Adrenal gland (tissue), 9 donors: ENCODE measurements at regions not wholly inside any gene's neighbourhood (a gene's known extent, or its start where the extent isn't known, plus 50 kb on each side); places are given as distances from the start of the nearest gene placed in this dataset.
"Not testable (repeated sequence)": the region's sequence is repeated elsewhere in the genome, so short reads cannot be mapped to it uniquely, and the experiment has no call there.

Source experiments
- DNase-seq, 7 donors: peaks; one replicate each; pipeline ENCODE4 v3.0.0-alpha.2; 2019 to 2020
- H3K27ac ChIP-seq, 5 donors: fragments of 200-600 bp; sonication (generic) in 4 of 5; 1 replicate in 3 of 5; 2 replicates in 2 of 5; pipeline versions ENCODE4 v1.5.1 to v1.8.0; 2016 to 2020; ENCODE audit warnings: mild to moderate bottlenecking in 1 of 5
- H3K27me3 ChIP-seq: fragments of 200-600 bp; 2 replicates; pipeline ENCODE4 v1.8.0; 2021
- H3K36me3 ChIP-seq, 2 donors: fragments of 200-600 bp; replicated peaks in 1 of 2; 1 replicate in 1 of 2; 2 replicates in 1 of 2; pipeline versions ENCODE4 v1.5.1 to v1.8.0; 2018 to 2022
- H3K4me1 ChIP-seq, 2 donors: fragments of 200-600 bp; replicated peaks in 1 of 2; 1 replicate in 1 of 2; 2 replicates in 1 of 2; pipeline versions ENCODE4 v1.5.1 to v1.8.0; 2018 to 2021
- H3K4me3 ChIP-seq, 4 donors: fragments of 200-600 bp; sonication (generic) in 3 of 4; one replicate each; pipeline ENCODE4 v1.5.1; 2016 to 2018
- H3K9me3 ChIP-seq, 3 donors: fragments of 200-600 bp; sonication (generic) in 1 of 3; replicated peaks in 1 of 3; 1 replicate in 2 of 3; 2 replicates in 1 of 3; pipeline versions ENCODE4 v1.5.1 to v1.8.0; 2016 to 2021
- POLR2A ChIP-seq, 2 donors: fragments of 450-650 bp; IDR thresholded peaks; one replicate each; pipeline ENCODE4 v1.6.1; 2017; ENCODE audit warnings: antibody characterized with exemption in 2 of 2, mild to moderate bottlenecking in 2 of 2, moderate library complexity in 1 of 2
- WGBS, 4 donors: extraction: QIAGEN DNeasy Blood & Tissue Kit in 2 of 4; methylation state at CpG; one replicate each; pipeline versions ENCODE4 v1.1.5 to v1.1.7; 2013 to 2017; 5-methylcytosine and 5-hydroxymethylcytosine counted together
- intact Hi-C, 2 donors: fragments of 100-400 bp; cut with DNase I; formaldehyde crosslinking; loops; one replicate each; pipeline versions ENCODE4 v1.14.1 to v1.15.0; 2022 to 2023
- TF ChIP-seq, protein P1 (sequence below), 6 experiments: fragments of 450-650 bp in 4 of 6; fragments of 200-600 bp in 2 of 6; sonication (generic) in 1 of 6; IDR thresholded peaks; 1 replicate in 5 of 6; 2 replicates in 1 of 6; pipeline versions ENCODE4 v1.5.1 to v1.8.0; 2016 to 2021; ENCODE audit warnings: antibody characterized with exemption in 6 of 6, mild to moderate bottlenecking in 2 of 6, moderate library complexity in 1 of 6
- donor health status: healthy with polysubstance abuse.
- donor health status: Bipolar disorder and iron deficiency.
- donor health status: DM: yes; HTN: yes; CAD: no.
- donor health status: DM: no; HTN: no; CAD: no.
- donor health status: DM: no; HTN: no; CAD: no.

DNA sequence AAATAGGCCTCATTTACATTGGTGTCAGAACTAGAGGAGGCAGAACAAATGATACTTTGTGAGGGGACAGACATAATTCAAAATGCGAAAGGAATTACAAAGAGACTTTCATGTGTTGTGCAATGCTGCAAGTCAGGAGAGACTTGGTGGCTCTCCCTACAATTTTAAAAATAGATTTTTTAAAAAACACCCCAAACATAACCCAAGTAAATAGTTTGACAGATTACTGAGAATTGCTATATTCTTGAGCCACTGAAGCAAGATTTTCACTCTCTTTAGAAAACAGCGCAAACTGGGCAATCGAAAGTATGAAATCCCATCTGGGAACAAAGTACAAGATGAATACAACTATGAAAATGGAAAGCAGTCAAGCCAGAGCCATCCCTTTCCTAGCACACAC lies 126.3 kb upstream of the NPY start:
- H3K4me1 ChIP-seq = no peaks in the 10 kb centered on the region
- no peak overlapping the region for H3K4me3 ChIP-seq
- H3K27me3 ChIP-seq = no peaks in the 10 kb centered on the region
- intact Hi-C loops = no loop called here
- 86 to 97% (median 92%) methylated on average over 3 of the region's 3 CpGs for whole genome bisulfite sequencing, 4 donors
- H3K36me3 ChIP-seq = no peaks in the 10 kb centered on the region
- TF ChIP-seq POLR2A (IDR thresholded peaks at IDR 0.05) = no peak
- TF ChIP-seq, protein P1, sequence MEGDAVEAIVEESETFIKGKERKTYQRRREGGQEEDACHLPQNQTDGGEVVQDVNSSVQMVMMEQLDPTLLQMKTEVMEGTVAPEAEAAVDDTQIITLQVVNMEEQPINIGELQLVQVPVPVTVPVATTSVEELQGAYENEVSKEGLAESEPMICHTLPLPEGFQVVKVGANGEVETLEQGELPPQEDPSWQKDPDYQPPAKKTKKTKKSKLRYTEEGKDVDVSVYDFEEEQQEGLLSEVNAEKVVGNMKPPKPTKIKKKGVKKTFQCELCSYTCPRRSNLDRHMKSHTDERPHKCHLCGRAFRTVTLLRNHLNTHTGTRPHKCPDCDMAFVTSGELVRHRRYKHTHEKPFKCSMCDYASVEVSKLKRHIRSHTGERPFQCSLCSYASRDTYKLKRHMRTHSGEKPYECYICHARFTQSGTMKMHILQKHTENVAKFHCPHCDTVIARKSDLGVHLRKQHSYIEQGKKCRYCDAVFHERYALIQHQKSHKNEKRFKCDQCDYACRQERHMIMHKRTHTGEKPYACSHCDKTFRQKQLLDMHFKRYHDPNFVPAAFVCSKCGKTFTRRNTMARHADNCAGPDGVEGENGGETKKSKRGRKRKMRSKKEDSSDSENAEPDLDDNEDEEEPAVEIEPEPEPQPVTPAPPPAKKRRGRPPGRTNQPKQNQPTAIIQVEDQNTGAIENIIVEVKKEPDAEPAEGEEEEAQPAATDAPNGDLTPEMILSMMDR (IDR thresholded peaks at IDR 0.05) = no peak
- no peak overlapping the region for H3K27ac ChIP-seq
- no peaks in the 10 kb centered on the region for H3K9me3 ChIP-seq
- DNase-seq = no peak

DNA sequence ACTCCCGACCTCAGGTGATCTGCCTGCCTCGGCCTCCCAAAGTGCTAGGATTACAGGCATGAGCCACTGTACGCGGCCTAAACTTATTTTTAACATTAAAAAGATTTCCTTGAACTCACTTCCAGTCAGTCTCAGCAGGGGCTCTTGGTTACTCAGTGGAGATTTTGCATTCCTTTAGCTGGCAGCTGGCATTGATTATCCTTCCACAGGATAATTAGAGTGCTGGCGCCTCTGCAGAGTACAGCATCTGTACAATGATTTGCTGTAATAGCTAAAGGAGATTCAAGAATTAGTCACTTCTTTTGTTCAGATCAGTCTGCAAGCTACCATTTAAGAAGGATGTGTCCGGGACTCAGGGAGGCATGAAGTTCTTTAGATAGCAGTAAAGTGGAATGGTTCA lies 125.0 kb upstream of the NPY start:
- TF ChIP-seq, protein P1 (IDR thresholded peaks at IDR 0.05) = no peak
- TF ChIP-seq POLR2A (IDR thresholded peaks at IDR 0.05) = no peak
- Histone ChIP-seq H3K9me3 (no peaks in the 10 kb centered on the region), H3K27me3 (no peaks in the 10 kb centered on the region), H3K36me3 (no peaks in the 10 kb centered on the region), H3K4me3 (no peak overlapping the region), H3K4me1 (no peaks in the 10 kb centered on the region), H3K27ac (no peak overlapping the region)
- intact Hi-C loops = no loop called here
- no peak for DNase-seq
- WGBS, 4 donors = 78 to 86% (median 80%) methylated on average over 6 of the region's 6 CpGs

DNA sequence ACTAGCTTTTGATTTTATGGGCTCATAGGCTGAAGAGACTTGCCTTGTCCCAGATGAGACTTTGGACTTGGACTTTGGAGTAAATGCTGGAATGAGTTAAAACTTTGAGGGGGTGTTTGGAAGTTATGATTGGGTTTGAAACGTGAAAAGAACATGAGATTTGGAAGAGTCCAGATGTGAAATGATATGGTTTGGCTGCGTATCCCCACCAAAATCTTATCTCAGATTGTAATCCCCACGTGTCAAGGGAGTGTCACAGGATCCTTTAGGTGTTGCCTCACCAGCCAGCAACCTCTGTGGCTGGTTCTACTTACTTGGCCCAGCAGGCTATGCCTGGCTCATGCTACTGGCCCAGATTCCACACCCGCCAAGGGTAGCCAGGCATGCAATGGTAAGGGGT lies 119.6 kb upstream of the NPY start:
- H3K36me3 ChIP-seq = no peaks in the 10 kb centered on the region
- WGBS, 4 donors = 64 to 79% (median 76%) methylated on average over 4 of the region's 4 CpGs
- no peaks in the 10 kb centered on the region for H3K4me1 ChIP-seq
- no peak overlapping the region for H3K27ac ChIP-seq
- no peaks in the 10 kb centered on the region for H3K9me3 ChIP-seq
- H3K4me3 ChIP-seq = no peak overlapping the region
- intact Hi-C loops = no loop called here
- DNase-seq = no peak
- no peaks in the 10 kb centered on the region for H3K27me3 ChIP-seq
- TF ChIP-seq, protein P1 (IDR thresholded peaks at IDR 0.05) = no peak
- no peak for TF ChIP-seq POLR2A (IDR thresholded peaks at IDR 0.05)

DNA sequence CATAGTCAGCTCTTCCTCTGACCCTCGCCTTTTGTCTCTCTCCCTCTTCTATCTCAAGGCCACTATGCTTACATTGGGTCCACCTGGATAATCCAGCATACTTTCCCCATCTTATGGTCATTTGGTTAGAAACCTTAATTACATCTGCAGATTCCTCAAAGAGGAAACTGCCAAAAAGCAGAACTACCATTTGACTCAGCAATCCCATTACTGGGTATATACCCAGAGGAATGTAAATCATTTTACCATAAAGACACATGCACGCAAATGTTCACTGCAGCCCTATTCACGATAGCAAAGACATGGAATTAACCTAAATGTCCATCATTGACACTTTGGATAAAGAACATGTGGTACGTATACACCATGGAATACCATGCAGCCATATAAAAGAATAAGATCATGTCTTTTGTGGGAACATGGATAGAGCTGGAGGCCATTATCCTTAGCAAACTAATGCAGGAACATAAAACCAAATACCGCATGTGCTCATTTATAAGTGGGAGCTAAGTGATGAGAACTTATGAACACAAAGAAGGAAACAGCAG lies 114.8 kb upstream of the NPY start:
- TF ChIP-seq, protein P1 (IDR thresholded peaks at IDR 0.05) = no peak
- no peak for TF ChIP-seq POLR2A (IDR thresholded peaks at IDR 0.05)
- no peaks in the 10 kb centered on the region for H3K27me3 ChIP-seq
- no peaks in the 10 kb centered on the region for H3K4me1 ChIP-seq
- H3K27ac ChIP-seq = no peak overlapping the region
- DNase-seq = no peak
- WGBS, 4 donors = 65 to 79% (median 73%) methylated on average over 5 of the region's 5 CpGs
- H3K4me3 ChIP-seq = no peak overlapping the region
- no peaks in the 10 kb centered on the region for H3K9me3 ChIP-seq
- intact Hi-C loops = no loop called here
- no peaks in the 10 kb centered on the region for H3K36me3 ChIP-seq

DNA sequence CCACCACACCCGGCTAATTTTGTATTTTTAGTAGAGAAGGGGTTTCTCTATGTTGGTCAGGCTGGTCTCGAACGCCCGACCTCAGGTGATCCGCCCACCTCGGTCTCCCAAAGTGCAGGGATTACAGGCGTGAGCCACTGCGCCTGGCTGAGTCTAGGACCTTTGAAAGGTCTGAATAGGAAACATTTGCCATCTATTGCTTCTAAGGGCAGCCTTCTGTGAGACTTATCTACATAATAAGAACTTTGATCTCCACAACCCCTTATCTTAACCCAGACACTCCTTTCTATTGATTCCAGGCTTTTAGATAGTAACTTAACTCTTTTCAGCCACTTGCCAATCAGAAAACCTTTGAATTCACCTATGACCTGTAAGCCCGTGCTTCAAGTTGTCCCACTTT lies 112.0 kb upstream of the NPY start:
- 90 to 96% (median 93%) methylated on average over 9 of the region's 9 CpGs for WGBS, 4 donors
- DNase-seq, H3K9me3 ChIP-seq, H3K27ac ChIP-seq, H3K36me3 ChIP-seq, intact Hi-C loops, H3K4me3 ChIP-seq, H3K4me1 ChIP-seq, H3K27me3 ChIP-seq: not testable (repeated sequence)
